ENCODE measurements at regions not wholly inside any gene's neighbourhood (a gene's known extent, or its start where the extent isn't known, plus 50 kb on each side); places are given as distances from the start of the nearest gene placed in this dataset.

DNA sequence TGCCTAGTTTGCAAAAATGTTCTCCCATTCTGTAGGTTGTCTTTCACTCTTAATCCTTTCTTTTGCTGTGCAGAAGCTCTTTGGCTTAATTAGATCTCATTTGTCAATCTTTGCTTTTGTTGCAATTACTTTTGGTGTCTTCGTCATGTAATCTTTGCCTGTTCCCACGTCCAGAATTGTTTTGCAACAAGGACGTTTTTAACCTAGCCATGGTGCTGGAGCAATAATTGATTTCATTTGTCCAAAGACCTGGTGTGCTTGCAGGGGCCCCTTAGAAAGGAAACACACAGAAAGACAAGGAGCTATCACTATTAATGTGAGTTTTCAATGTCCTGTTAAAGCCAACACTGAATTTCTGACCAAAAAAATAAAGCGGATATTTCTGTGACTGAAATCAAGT is 89.1 kb upstream of the GALNT15 start:
- 86 to 89% methylated on average over 3 to 4 of the region's 4 CpGs for WGBS, 2 experiments (ENCODE audit: insufficient coverage in 1 of 2, insufficient read length in 1 of 2)
- no peak overlapping the region for H3K4me3 Mint-ChIP-seq
- no peak for DNase-seq

DNA sequence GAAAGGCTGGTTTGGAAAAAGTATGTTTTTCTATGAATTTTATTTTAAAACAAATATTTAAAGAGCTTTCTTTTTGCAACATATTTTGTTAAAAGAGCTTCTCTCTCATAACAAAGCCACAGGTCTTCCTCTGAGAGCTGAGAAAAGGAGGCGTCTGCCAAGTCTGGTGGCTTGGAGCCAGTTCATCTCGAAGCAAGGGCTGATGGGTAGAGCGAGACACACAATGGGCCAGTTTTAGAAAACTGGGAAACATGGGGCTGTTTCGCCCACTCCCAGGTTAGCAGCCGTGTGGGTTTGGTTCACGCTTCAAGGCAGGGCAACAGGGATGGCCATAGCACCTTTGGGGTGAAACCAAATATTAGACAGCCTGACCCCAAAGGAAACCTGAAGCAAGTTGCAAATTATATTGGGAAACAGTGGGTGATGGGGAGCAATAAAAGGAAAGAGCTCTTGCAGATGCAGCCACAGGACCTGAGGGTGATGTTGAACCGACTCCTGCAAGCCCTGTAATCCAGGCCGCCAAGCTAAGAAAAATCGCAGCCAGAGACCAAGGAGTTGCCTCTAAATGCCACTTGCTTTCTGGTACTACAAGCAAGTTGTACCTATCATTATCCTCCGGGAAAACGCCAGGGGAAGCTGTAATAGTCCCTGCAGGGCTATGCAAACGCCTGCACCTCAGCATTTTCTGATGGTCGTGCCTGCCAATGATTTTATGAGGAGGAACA is 88.4 kb upstream of the GALNT15 start:
- Histone ChIP-seq H3K9ac (ENCODE audit: extremely low read depth, low read length, poor library complexity, severe bottlenecking) (no peak overlapping the region), H3K36me3 (ENCODE audit: control insufficient read depth, insufficient read depth, low read length) (no peaks in the 10 kb centered on the region), H3K27ac (ENCODE audit: low read depth, low read length) (no peak overlapping the region), H3K4me3 (ENCODE audit: low read length) (no peak overlapping the region), H3K27me3 (ENCODE audit: control insufficient read depth, insufficient read depth, low read length, poor library complexity, severe bottlenecking) (peaks cover 17% of the 10 kb centered on the region), H3K4me1 (ENCODE audit: control insufficient read depth, insufficient read depth, low read length) (no peaks in the 10 kb centered on the region), H3K9me3 (ENCODE audit: control insufficient read depth, low read length) (peaks cover 20% of the 10 kb centered on the region)
- TF ChIP-seq, protein P1, sequence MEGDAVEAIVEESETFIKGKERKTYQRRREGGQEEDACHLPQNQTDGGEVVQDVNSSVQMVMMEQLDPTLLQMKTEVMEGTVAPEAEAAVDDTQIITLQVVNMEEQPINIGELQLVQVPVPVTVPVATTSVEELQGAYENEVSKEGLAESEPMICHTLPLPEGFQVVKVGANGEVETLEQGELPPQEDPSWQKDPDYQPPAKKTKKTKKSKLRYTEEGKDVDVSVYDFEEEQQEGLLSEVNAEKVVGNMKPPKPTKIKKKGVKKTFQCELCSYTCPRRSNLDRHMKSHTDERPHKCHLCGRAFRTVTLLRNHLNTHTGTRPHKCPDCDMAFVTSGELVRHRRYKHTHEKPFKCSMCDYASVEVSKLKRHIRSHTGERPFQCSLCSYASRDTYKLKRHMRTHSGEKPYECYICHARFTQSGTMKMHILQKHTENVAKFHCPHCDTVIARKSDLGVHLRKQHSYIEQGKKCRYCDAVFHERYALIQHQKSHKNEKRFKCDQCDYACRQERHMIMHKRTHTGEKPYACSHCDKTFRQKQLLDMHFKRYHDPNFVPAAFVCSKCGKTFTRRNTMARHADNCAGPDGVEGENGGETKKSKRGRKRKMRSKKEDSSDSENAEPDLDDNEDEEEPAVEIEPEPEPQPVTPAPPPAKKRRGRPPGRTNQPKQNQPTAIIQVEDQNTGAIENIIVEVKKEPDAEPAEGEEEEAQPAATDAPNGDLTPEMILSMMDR (conservative IDR thresholded peaks at IDR 0.05), result no peak
- DNase-seq, result no peak
- Mint-ChIP-seq H3K9me3 (peaks cover 38% of the 10 kb centered on the region), H3K4me3 (no peak overlapping the region), H3K27me3 (ENCODE audit: insufficient read depth) (peaks cover 11% of the 10 kb centered on the region), H3K27ac (no peak overlapping the region), H3K36me3 (ENCODE audit: low read depth) (no peaks in the 10 kb centered on the region), H3K4me1 (no peaks in the 10 kb centered on the region)
- WGBS, 2 experiments (ENCODE audit: insufficient coverage in 1 of 2, insufficient read length in 1 of 2), result 92 to 93% methylated on average over 12 to 13 of the region's 13 CpGs

More for the DNA sequence above, 89.1 kb upstream of the GALNT15 start:
- peaks cover 17% of the 10 kb centered on the region for H3K27me3 ChIP-seq (ENCODE audit: control insufficient read depth, insufficient read depth, low read length, poor library complexity, severe bottlenecking)
- no peaks in the 10 kb centered on the region for H3K4me1 ChIP-seq (ENCODE audit: control insufficient read depth, insufficient read depth, low read length)
- no peaks in the 10 kb centered on the region for H3K36me3 Mint-ChIP-seq (ENCODE audit: low read depth)
- no peak overlapping the region for H3K9ac ChIP-seq (ENCODE audit: extremely low read depth, low read length, poor library complexity, severe bottlenecking)
- H3K9me3 Mint-ChIP-seq, result peaks cover 44% of the 10 kb centered on the region
- peaks cover 26% of the 10 kb centered on the region for H3K9me3 ChIP-seq (ENCODE audit: control insufficient read depth, low read length)
- no peaks in the 10 kb centered on the region for H3K4me1 Mint-ChIP-seq
- H3K27me3 Mint-ChIP-seq (ENCODE audit: insufficient read depth), result peaks cover 7% of the 10 kb centered on the region
- no peak overlapping the region for H3K4me3 ChIP-seq (ENCODE audit: low read length)
- H3K27ac Mint-ChIP-seq, result no peak overlapping the region
- no peaks in the 10 kb centered on the region for H3K36me3 ChIP-seq (ENCODE audit: control insufficient read depth, insufficient read depth, low read length)
- no peak overlapping the region for H3K27ac ChIP-seq (ENCODE audit: low read depth, low read length)
- TF ChIP-seq, protein P1 (conservative IDR thresholded peaks at IDR 0.05), result no peak

DNA sequence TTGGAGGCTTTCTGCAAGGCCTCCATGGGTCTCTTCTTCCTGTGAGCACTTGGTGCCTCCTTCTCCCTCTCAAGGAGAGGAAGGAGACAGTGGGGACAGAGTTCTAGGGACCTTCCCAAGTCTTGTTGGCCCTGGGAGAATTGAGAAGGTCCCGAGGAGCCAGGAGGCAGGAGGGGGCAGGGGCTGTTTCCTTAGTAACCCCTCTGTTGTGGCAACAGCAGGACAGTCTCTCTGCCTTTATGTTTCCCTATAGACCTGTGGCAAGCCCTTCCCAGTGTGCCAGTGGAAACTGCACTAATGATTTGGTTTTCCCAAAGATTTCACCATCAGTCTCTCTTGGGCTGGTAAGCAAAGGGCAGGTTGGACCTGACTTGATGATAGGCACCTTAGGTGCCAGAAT is 87.8 kb upstream of the GALNT15 start:
- TF ChIP-seq, protein P1 (conservative IDR thresholded peaks at IDR 0.05), result no peak
- no peaks in the 10 kb centered on the region for H3K36me3 ChIP-seq (ENCODE audit: control insufficient read depth, insufficient read depth, low read length)
- no peak overlapping the region for H3K27ac ChIP-seq (ENCODE audit: low read depth, low read length)
- no peak overlapping the region for H3K27ac Mint-ChIP-seq
- peaks cover 32% of the 10 kb centered on the region for H3K9me3 Mint-ChIP-seq
- 43 to 73% methylated on average over 1 of the region's 1 CpG for WGBS, 2 experiments (ENCODE audit: insufficient coverage in 1 of 2, insufficient read length in 1 of 2)
- H3K27me3 Mint-ChIP-seq (ENCODE audit: insufficient read depth), result peaks cover 11% of the 10 kb centered on the region
- H3K9ac ChIP-seq (ENCODE audit: extremely low read depth, low read length, poor library complexity, severe bottlenecking), result no peak overlapping the region
- H3K4me3 Mint-ChIP-seq, result no peak overlapping the region
- no peaks in the 10 kb centered on the region for H3K36me3 Mint-ChIP-seq (ENCODE audit: low read depth)
- H3K9me3 ChIP-seq (ENCODE audit: control insufficient read depth, low read length), result peaks cover 13% of the 10 kb centered on the region
- DNase-seq, result no peak
- no peaks in the 10 kb centered on the region for H3K4me1 Mint-ChIP-seq
- no peaks in the 10 kb centered on the region for H3K4me1 ChIP-seq (ENCODE audit: control insufficient read depth, insufficient read depth, low read length)
- H3K27me3 ChIP-seq (ENCODE audit: control insufficient read depth, insufficient read depth, low read length, poor library complexity, severe bottlenecking), result peaks cover 17% of the 10 kb centered on the region
- H3K4me3 ChIP-seq (ENCODE audit: low read length), result no peak overlapping the region

Data from endodermal cell (in vitro differentiated cells).